HG03575 (cell line): ENCODE measurements at regions not wholly inside any gene's neighbourhood (a gene's known extent, or its start where the extent isn't known, plus 50 kb on each side); places are given as distances from the start of the nearest gene placed in this dataset.
"Not testable (repeated sequence)": the region's sequence is repeated elsewhere in the genome, so short reads cannot be mapped to it uniquely, and the experiment has no call there.

ENCODE experiments used
- ATAC-seq: cut with Tn5 transposase; IDR thresholded peaks from one replicate; pipeline ENCODE4 v1.9.1; 2021; ENCODE audit not compliant: unreplicated experiment, insufficient number of reproducible peaks, low FRiP score; ENCODE audit errors: extremely low read depth

DNA sequence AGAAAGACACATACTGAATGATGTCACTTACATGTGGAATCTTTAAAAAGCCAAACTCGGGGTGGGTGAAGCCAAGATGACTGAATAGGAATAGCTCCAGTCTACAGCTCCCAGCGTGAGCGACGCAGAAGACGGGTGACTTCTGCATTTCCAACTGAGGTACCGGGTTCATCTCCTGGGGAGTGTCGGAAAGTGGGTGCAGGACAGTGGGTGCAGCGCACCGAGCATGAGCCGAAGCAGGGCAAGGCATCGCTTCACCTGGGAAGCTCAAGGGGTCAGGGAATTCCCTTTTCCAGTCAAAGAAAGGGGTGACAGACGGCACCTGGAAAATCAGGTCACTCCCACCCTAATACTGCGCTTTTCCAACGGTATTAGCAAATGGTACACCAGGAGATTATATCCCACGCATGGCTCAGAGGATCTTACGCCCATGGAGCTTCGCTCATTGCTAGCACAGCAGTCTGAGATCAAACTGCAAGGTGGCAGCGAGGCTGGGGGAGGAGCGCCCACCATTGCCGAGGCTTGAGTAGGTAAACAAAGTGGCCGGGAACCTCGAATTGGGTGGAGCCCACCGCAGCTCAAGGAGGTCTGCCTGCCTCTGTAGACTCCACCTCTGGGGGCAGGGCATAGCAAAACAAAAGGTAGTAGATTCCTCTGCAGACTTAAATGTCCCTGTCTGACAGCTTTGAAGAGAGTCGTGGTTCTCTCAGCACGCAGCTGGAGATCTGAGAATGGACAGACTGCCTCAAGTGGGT is 103.0 kb upstream of the TMEM45B start:
- ATAC-seq: not testable (repeated sequence)

GRCh38 chr11:129719037-129719436 is 96.6 kb upstream of the TMEM45B start:
- no peak for ATAC-seq

GRCh38 chr11:129720156-129720555 is 95.5 kb upstream of the TMEM45B start:
- no peak for ATAC-seq

GRCh38 chr11:129720994-129721393 is 94.7 kb upstream of the TMEM45B start:
- no peak for ATAC-seq

DNA sequence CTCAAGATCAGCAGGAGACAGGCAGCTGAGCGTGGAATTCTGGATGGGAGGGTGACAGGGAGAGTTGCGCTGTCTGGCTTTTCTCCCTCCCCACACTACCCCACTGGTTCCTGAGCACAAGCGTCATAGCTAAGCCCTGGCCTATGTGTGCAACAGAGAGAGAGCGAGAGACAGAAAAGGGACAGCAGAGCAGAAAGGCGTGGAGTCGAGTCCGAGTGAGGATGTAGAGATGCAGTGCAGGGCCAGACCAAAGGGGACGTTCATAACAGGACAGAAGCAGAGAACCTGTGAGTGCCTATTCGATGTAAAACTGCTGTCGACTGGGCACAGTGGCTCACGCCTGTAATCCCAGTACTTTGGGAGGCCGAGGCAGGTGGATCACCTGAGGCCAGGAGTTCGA is 94.0 kb upstream of the TMEM45B start:
- ATAC-seq: no peak

GRCh38 chr11:129722529-129722928 is 93.1 kb upstream of the TMEM45B start:
- no peak for ATAC-seq

GRCh38 chr11:129723146-129723760 is 92.4 kb upstream of the TMEM45B start:
- ATAC-seq: no peak

- no peak for ATAC-seq
These were observed 91.9 kb upstream of the TMEM45B start for GRCh38 chr11:129723761-129724162.

DNA sequence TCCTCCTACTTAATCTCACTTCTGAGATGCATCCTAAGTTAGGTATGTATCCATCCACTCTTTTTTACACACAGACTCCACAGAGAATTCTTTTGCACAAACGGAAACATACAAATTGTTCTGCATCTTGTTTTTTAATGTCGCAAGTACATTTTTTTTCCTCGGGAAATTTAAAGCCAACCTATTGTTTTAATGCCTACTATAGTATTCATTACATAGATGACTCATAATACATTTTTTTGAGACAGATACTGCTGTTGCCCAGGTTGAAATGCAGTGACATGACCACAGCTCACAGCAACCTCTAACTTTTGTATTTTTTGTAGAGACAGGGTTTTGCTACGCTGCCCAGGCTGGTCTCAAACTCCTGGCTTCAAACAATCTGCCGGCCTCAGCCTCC is 90.8 kb upstream of the TMEM45B start:
- no peak for ATAC-seq

DNA sequence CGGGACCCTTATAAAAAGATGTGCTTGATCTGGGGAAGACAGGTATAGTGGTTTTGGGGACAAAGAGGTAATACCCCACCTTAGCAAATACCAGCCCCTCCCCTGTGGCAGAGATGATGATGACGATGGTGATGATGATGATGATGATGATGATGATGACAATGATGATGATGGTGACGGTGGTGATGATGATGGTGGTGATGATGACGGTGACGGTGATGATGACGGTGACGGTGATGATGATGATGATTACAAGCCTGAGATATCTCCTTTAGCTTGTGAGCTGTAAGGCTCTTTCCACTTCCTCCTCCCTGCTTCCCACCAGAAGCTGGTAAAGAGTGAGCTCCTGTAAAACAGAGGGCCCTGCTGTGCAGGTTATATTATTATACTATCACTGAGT is 89.5 kb upstream of the TMEM45B start:
- no peak for ATAC-seq

GRCh38 chr11:129728581-129728980 is 87.1 kb upstream of the TMEM45B start:
- ATAC-seq: no peak

DNA sequence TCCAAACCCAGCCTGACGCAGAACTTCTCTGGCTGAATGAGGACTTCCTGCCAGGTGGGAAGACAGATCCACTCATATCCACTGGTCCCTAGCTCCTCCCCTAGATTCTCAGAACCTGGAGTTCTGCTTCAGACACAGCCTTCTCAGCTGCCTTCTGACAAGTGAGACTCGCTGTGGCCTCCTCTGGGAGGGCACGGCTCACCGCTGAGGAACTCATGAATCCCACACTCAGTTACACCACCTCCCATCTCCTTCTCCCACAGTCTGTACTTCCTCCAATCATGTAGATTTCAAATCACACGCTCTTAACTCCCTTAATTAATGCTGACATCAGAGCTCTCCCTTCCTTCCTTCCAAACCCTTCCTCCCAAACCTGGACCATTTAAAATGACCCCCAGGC is 86.4 kb upstream of the TMEM45B start:
- no peak for ATAC-seq

DNA sequence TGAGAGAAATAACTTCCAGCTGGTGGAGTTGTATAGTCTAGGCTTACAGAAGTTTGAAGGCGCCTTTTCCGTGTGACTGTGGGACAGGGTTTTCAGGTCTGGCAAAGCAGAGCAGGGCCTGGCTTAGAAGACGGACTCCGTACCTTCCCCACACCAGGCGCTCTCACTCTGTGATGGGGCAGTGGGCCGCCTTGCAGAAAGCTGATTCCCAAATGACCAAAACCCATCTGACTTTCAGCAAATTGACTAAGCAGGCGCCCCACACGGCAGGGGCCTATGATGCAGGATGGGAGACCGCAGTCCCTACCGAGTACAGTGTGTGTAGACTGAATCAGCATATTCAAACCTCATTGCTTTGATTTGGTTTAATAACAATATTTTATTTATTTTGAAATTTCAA is 85.8 kb upstream of the TMEM45B start:
- ATAC-seq: no peak

- no peak for ATAC-seq
These were observed 84.3 kb upstream of the TMEM45B start for GRCh38 chr11:129731316-129731715.

DNA sequence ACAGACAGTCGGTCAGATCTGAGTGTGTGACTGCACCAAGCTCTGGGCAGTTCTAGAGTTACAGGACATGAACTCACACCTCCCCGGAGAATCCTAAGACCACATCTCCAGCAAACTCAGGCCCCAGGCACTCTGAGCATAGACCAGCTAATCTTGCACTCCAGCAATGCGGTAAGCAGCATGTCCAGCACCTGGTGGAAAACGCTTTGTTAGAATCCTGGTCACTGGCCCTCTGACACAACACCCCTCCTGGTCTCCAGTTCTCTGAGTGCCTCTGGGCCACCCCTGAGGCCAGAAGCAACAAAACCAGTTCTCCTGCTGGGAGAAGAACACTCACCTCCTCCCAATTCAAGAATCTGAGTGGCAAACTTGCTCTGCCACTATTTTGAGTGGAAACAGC is 82.7 kb upstream of the TMEM45B start:
- no peak for ATAC-seq

DNA sequence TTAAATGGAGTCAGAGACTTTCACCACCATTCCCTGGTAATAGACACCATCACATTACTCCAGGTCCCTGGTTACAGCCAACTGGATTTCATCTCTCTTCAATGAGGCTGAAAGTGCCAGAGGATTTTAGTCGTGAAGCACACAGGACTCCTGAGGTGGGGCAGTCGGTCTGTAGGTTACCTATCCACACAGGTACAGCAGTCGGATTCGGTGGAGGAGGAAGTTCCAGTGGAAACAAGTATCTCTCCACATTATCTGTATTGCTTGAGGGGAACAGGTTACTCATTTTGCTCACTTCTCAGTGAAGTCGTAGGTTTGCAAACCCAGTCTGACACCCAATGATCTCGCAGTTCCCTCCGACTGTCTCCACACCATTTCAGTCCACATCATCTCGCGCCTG is 82.3 kb upstream of the TMEM45B start:
- no peak for ATAC-seq

DNA sequence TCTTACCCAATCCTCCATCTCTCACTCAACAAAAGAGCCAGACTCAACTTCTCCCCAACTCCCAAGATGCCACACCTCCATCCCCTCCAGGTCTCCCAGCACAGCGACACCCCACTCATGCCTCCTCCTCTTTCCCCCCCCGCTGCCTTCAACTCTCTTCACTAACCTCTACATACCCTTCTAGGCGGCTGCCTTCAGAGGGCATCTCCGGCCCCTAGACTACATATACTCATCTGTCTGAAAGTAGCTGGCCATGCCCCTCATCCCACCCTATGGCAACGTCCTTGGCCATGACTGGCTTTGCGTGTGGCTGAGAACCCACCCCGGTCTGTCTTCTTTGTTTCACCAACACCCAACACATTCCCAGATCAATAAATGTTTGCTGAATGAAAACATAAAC is 81.7 kb upstream of the TMEM45B start:
- ATAC-seq: no peak

- no peak for ATAC-seq
These were observed 81.0 kb upstream of the TMEM45B start for GRCh38 chr11:129734654-129735053.

- no peak for ATAC-seq
These were observed 77.8 kb upstream of the TMEM45B start for GRCh38 chr11:129737831-129738230.

DNA sequence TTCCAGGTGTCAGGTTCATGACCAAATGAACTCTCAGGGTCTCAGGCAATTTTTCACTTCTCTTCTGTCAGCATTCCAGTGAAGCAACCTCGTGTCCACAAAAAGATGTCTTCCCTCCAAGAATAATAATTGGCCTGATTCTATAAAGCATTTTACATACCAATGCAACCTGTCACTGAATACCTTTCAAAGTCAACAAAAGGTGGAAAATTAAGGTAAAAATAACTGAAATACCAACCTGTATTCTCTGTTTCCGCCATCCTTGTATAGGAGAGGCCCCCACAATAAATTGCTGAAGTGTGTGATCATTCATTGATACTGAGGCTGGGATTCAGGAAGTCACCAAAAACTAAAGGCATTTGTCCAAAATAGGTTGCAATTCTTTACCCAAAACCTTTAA is 77.4 kb upstream of the TMEM45B start:
- no peak for ATAC-seq

DNA sequence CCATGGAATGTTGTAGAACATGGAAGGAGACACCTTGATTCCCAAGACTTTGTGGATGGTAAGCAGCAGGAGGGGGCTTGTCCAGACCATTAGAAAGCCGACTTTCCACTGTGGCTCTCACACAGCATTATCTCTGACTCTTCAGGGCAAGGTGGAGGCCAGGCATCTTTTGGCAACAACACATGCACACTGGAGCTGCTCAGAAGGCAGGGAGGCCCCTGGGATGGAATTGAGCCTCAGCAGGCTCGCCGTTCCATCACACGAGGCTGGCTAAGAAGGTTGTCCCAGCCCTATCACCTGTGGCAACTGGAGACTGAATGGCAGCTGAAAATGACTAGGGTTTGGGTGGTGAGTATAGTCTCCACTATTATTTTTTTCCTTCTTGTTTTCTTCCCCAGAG is 76.3 kb upstream of the TMEM45B start:
- ATAC-seq: no peak
